ENCODE measurements at regions not wholly inside any gene's neighbourhood (a gene's known extent, or its start where the extent isn't known, plus 50 kb on each side); places are given as distances from the start of the nearest gene placed in this dataset.

GRCh38 chr14:58872061-58872460 lies 234.3 kb downstream of the DACT1 start:
- TF ChIP-seq CTCF (IDR thresholded peaks at IDR 0.05 in 4 of 5, conservative IDR thresholded peaks at IDR 0.05 in 1 of 5) (no peak), POLR2A (IDR thresholded peaks at IDR 0.05) (no peak)

Measured in gastrocnemius medialis (tissue), 4 donors.